Lower leg skin (tissue), 4 donors: ENCODE measurements at regions not wholly inside any gene's neighbourhood (a gene's known extent, or its start where the extent isn't known, plus 50 kb on each side); places are given as distances from the start of the nearest gene placed in this dataset.

ENCODE experiments used
- DNase-seq, 2 donors: peaks; one replicate each; pipeline ENCODE4 v3.0.0-alpha.2; 2019; ENCODE audit warnings: low spot score in 2 of 2
- H3K4me3 ChIP-seq: fragments of 200-600 bp; sonication (generic); 2 replicates; pipeline ENCODE4 v1.5.1; 2017; ENCODE audit warnings: mild to moderate bottlenecking, low read depth; ENCODE audit not compliant: poor library complexity, severe bottlenecking
- CTCF ChIP-seq, 3 donors: fragments of 450-650 bp; IDR thresholded peaks; one replicate each; pipeline ENCODE4 v1.5.1; 2016; ENCODE audit warnings: antibody characterized with exemption in 3 of 3, mild to moderate bottlenecking in 3 of 3, moderate library complexity in 2 of 3
- POLR2A ChIP-seq, 2 donors: fragments of 450-650 bp; IDR thresholded peaks; one replicate each; pipeline ENCODE4 v1.6.1; 2016 to 2017; ENCODE audit warnings: antibody characterized with exemption in 2 of 2, mild to moderate bottlenecking in 1 of 2, moderate library complexity in 1 of 2
- WGBS, 2 donors: methylation state at CpG; one replicate each; pipeline ENCODE4 v1.1.5; 2018; 5-methylcytosine and 5-hydroxymethylcytosine counted together
- intact Hi-C: fragments of 100-400 bp; cut with DNase I; formaldehyde crosslinking; loops from one replicate; pipeline ENCODE4 v1.15.0; 2023; ENCODE audit warnings: low total_unique reads

DNA sequence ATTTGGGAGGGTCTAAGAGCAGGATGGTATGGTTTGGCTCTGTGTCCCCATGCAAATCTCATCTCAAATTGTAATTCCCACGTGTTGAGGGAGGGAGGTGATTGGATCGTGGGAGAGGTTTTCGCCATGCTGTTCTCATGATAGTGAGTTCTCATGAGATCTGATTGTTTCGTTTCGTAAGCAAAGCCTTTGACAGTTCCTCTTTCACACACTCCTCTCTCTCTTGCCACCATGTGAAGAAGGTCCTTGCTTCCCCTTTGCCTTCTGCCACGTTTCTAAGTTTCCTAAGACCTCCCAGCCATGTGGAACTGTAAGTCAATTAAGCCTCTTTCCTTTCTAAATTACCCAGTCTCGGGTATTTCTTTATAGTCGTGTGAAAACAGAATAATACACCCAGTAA is 553.7 kb downstream of the TAFA4 start:
- no peak for DNase-seq
- no peak overlapping the region for H3K4me3 ChIP-seq
- 74 to 77% methylated on average over 8 of the region's 8 CpGs for WGBS, 2 donors
- intact Hi-C loops = no loop called here
- no peak for TF ChIP-seq CTCF (IDR thresholded peaks at IDR 0.05)
- no peak for TF ChIP-seq POLR2A (IDR thresholded peaks at IDR 0.05)

- no peak for TF ChIP-seq CTCF (IDR thresholded peaks at IDR 0.05)
- TF ChIP-seq POLR2A (IDR thresholded peaks at IDR 0.05) = no peak
- DNase-seq = no peak
- no peak overlapping the region for H3K4me3 ChIP-seq
- WGBS, 2 donors = 71 to 80% methylated on average over 3 of the region's 3 CpGs
- intact Hi-C loops = no loop called here
Measured at GRCh38 chr3:68373727-68374126, 558.6 kb downstream of the TAFA4 start.

- DNase-seq = no peak
- TF ChIP-seq POLR2A (IDR thresholded peaks at IDR 0.05) = no peak
- TF ChIP-seq CTCF (IDR thresholded peaks at IDR 0.05) = no peak
- intact Hi-C loops = no loop called here
- no peak overlapping the region for H3K4me3 ChIP-seq
- 83 to 84% methylated on average over 3 of the region's 3 CpGs for WGBS, 2 donors
Measured at GRCh38 chr3:68363796-68364195, 568.6 kb downstream of the TAFA4 start.

DNA sequence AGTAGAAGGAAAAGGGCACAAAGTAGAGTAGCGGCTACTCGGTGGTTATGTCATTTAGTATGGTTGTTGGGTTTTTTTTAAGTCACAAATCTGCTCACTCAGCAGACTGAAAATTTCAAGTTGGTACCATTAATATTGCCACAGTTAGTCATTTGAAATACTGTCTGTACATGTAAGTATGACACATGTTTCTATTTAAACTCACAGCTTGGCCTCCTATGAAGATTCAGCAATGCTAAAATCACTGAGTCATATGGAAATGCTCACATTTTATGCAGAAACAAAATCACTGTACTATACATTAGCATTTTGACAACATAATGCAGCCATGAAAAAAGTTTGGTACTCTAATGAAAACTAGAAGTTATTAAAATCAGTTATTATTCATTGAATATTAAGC is 571.9 kb downstream of the TAFA4 start:
- TF ChIP-seq CTCF (IDR thresholded peaks at IDR 0.05) = no peak
- TF ChIP-seq POLR2A (IDR thresholded peaks at IDR 0.05) = no peak
- DNase-seq = no peak
- H3K4me3 ChIP-seq = no peak overlapping the region
- intact Hi-C loops = no loop called here
- 26 to 37% methylated on average over 2 of the region's 2 CpGs for WGBS, 2 donors

- no peak for DNase-seq
- no peak overlapping the region for H3K4me3 ChIP-seq
- intact Hi-C loops = no loop called here
- 28 to 52% methylated on average over 2 of the region's 2 CpGs for WGBS, 2 donors
- TF ChIP-seq CTCF (IDR thresholded peaks at IDR 0.05) (no peak), POLR2A (IDR thresholded peaks at IDR 0.05) (no peak)
Measured at GRCh38 chr3:68345781-68346180, 586.6 kb downstream of the TAFA4 start.

- intact Hi-C loops = no loop called here
- TF ChIP-seq CTCF (IDR thresholded peaks at IDR 0.05) = no peak
- no peak for TF ChIP-seq POLR2A (IDR thresholded peaks at IDR 0.05)
- WGBS, 2 donors = 72 to 86% methylated on average over 5 of the region's 5 CpGs
- no peak overlapping the region for H3K4me3 ChIP-seq
- no peak for DNase-seq
Measured at GRCh38 chr3:68342426-68342825, 589.9 kb downstream of the TAFA4 start.
